Hepatocyte (in vitro differentiated cells): ENCODE measurements at regions not wholly inside any gene's neighbourhood (a gene's known extent, or its start where the extent isn't known, plus 50 kb on each side); places are given as distances from the start of the nearest gene placed in this dataset.

Experiments used
- CTCF ChIP-seq: fragments of 200-600 bp; sonication (generic); IDR thresholded peaks from 2 replicates; pipeline ENCODE4 v1.5.1; 2016; ENCODE audit warnings: antibody characterized with exemption, mild to moderate bottlenecking; ENCODE audit not compliant: poor library complexity
- EZH2 ChIP-seq: fragments of 200-600 bp; sonication (generic); IDR thresholded peaks from 2 replicates; pipeline ENCODE4 v1.6.1; 2016; ENCODE audit warnings: antibody characterized with exemption, mild to moderate bottlenecking, borderline replicate concordance
- EZH2phosphoT487 ChIP-seq: fragments of 200-600 bp; sonication (generic); IDR thresholded peaks from one replicate; pipeline ENCODE4 v1.6.1; 2018; ENCODE audit warnings: antibody characterized with exemption, mild to moderate bottlenecking, low read depth, moderate library complexity; ENCODE audit not compliant: unreplicated experiment, severe bottlenecking

- TF ChIP-seq CTCF (no peak), EZH2phosphoT487 (no peak), EZH2 (no peak)
Observed at GRCh38 chr12:63389211-63389610, 238.2 kb upstream of the AVPR1A start.
